Duodenal mucosa (tissue), 2 donors: ENCODE measurements at regions not wholly inside any gene's neighbourhood (a gene's known extent, or its start where the extent isn't known, plus 50 kb on each side); places are given as distances from the start of the nearest gene placed in this dataset.

ENCODE experiments used
- H3K27ac ChIP-seq: one replicate; pipeline ENCODE4 v1.7.0; 2013; ENCODE audit warnings: low read depth, low read length
- H3K27me3 ChIP-seq, 2 donors: one replicate each; pipeline ENCODE4 v1.7.0; 2013; ENCODE audit warnings: low read length in 2 of 2, control low read depth in 1 of 2; ENCODE audit not compliant: insufficient read depth in 2 of 2, control insufficient read depth in 1 of 2
- H3K36me3 ChIP-seq, 2 donors: one replicate each; pipeline ENCODE4 v1.7.0; 2013; ENCODE audit warnings: low read length in 2 of 2, control low read depth in 1 of 2; ENCODE audit not compliant: insufficient read depth in 2 of 2, control insufficient read depth in 1 of 2
- H3K4me1 ChIP-seq, 2 donors: one replicate each; pipeline ENCODE4 v1.7.0; 2013; ENCODE audit warnings: low read length in 2 of 2, control low read depth in 1 of 2; ENCODE audit not compliant: insufficient read depth in 2 of 2, control insufficient read depth in 1 of 2
- H3K4me3 ChIP-seq, 2 donors: one replicate each; pipeline ENCODE4 v1.7.0; 2013; ENCODE audit warnings: low read length in 2 of 2, low read depth in 1 of 2
- H3K9ac ChIP-seq, 2 donors: one replicate each; pipeline ENCODE4 v1.7.0; 2013; ENCODE audit warnings: low read length in 2 of 2, low read depth in 1 of 2
- H3K9me3 ChIP-seq, 2 donors: one replicate each; pipeline ENCODE4 v1.7.0; 2013; ENCODE audit warnings: low read length in 2 of 2, control low read depth in 1 of 2; ENCODE audit not compliant: control insufficient read depth in 1 of 2

DNA sequence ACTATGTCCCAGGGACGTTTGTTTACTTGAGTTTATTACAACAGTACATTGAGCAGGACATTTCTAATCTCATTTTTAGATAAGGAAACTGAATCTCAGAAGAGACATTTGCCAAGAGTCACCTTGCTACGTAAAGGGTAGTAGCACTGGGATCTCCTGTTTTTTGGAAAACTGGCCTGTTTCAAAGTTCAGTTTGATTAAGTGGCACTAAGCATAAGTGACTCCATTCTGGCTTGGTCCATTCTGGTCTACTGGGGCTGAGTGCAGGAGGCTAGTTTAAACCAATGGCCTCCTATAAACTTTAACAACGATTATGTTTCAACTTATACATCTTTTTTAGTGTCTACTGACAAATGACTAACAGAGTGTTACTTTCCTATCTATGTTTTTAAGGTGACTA is 382.5 kb downstream of the ANKRD50 start:
- Histone ChIP-seq H3K9me3 (no peaks in the 10 kb centered on the region), H3K4me1 (no peaks in the 10 kb centered on the region), H3K4me3 (no peak overlapping the region), H3K27ac (no peak overlapping the region), H3K27me3 (no peaks in the 10 kb centered on the region), H3K9ac (no peak overlapping the region), H3K36me3 (no peaks in the 10 kb centered on the region)

DNA sequence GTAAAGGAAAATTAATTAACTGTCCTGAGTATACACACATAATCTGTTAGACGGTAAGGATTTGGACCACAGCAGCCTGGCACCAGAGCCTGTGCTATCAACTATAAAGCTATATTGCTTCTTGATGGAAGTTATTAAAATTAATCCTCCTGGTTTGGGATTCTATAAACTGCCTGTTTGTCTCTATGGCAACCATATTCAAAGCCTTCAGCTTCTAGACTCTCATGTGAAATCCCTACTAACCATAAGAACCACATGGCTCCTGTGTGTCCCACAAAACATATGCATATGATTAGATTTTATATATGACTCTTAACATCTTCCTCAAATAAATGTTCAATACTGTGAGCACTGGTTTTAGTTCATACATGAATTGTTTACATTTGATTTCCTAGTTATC is 380.8 kb downstream of the ANKRD50 start:
- Histone ChIP-seq H3K27ac (no peak overlapping the region), H3K36me3 (no peaks in the 10 kb centered on the region), H3K9me3 (no peaks in the 10 kb centered on the region), H3K4me3 (no peak overlapping the region), H3K27me3 (no peaks in the 10 kb centered on the region), H3K9ac (no peak overlapping the region), H3K4me1 (no peaks in the 10 kb centered on the region)

DNA sequence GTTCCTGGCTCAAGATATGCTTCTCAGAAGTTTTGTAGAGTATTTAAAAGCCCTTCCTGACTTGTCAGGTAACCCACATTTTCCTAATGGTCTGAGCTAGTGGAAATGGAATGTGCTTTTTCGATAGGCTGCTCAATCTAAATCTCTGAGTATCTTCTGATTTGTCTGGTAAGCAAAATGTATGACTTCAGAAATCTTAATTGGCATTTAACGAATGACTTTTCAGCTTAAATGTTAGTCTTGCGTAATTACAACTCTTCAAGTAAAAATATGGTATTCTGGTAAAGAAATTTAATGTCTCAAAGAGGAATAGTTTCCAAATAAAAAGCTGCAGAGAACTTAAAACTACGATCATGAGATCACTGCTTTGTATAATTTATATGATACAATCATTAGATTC is 379.1 kb downstream of the ANKRD50 start:
- H3K27me3 ChIP-seq, result no peaks in the 10 kb centered on the region
- H3K27ac ChIP-seq, result no peak overlapping the region
- no peaks in the 10 kb centered on the region for H3K9me3 ChIP-seq
- H3K4me3 ChIP-seq, result no peak overlapping the region
- H3K9ac ChIP-seq, result no peak overlapping the region
- no peaks in the 10 kb centered on the region for H3K4me1 ChIP-seq
- no peaks in the 10 kb centered on the region for H3K36me3 ChIP-seq

DNA sequence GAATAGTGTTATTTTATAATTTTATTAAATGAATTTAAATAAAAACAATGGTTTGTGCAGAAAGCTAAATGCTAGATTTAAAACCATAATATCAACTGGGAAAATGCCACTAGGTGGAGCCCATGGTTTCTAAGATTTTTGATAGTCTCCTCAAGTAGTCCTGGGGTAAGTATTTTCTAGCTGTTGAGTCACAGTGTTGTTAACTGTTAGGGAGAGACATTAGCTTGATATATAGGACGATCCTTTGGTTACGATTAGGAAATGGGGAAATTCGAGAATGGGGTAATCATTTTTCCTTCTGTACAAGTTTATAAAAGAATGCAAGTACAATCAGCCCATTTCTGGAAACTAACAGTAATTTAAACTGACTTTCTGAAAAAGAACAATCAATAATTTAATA is 378.4 kb downstream of the ANKRD50 start:
- Histone ChIP-seq H3K27ac (no peak overlapping the region), H3K4me3 (no peak overlapping the region), H3K4me1 (no peaks in the 10 kb centered on the region), H3K36me3 (no peaks in the 10 kb centered on the region), H3K27me3 (no peaks in the 10 kb centered on the region), H3K9ac (no peak overlapping the region), H3K9me3 (no peaks in the 10 kb centered on the region)

DNA sequence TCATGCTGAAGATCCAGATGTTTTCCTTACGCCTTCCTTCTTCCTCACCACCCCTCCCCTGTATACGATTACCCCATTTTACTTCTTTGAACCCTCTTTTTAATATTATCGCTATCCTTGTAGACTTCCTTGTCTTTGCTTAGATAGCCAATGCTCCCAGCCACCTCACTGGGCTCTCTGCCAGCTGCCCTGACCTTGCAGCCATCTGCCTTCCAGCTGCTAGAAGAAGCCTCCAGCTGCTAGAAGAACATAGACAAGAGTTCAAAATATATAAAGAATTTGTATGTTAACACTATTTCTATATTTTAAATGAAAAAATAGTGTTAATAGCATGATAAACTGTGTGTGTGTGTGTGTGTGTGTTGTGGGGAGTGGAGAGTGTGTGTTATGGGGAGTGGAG is 374.7 kb downstream of the ANKRD50 start:
- H3K4me3 ChIP-seq, result no peak overlapping the region
- no peak overlapping the region for H3K27ac ChIP-seq
- no peaks in the 10 kb centered on the region for H3K9me3 ChIP-seq
- no peaks in the 10 kb centered on the region for H3K4me1 ChIP-seq
- no peak overlapping the region for H3K9ac ChIP-seq
- H3K27me3 ChIP-seq, result no peaks in the 10 kb centered on the region
- no peaks in the 10 kb centered on the region for H3K36me3 ChIP-seq

DNA sequence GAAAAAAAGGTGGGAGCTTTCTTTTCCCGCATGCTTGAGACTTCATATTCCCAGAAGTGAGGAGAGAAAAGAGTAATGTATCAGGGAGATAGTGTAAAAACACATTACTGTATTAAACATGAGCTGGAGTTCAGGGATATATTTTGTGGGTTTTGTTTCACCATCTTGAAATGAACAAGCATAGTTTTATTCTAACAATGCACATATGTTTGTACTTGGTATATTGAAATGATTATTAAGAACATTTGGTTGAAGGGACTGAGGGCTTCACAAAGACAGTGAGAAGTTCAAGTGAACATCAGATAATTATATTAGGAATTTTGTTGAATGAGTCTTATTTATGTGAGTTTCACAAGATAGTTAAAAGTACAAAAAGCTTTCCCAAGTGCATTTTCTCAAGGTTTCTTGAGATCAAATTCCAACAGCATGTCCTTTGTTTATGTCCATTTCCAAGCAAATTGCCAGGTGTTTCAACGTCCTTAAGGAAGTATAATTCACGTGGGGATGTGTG is 368.8 kb downstream of the ANKRD50 start:
- no peaks in the 10 kb centered on the region for H3K36me3 ChIP-seq
- no peak overlapping the region for H3K9ac ChIP-seq
- no peaks in the 10 kb centered on the region for H3K4me1 ChIP-seq

DNA sequence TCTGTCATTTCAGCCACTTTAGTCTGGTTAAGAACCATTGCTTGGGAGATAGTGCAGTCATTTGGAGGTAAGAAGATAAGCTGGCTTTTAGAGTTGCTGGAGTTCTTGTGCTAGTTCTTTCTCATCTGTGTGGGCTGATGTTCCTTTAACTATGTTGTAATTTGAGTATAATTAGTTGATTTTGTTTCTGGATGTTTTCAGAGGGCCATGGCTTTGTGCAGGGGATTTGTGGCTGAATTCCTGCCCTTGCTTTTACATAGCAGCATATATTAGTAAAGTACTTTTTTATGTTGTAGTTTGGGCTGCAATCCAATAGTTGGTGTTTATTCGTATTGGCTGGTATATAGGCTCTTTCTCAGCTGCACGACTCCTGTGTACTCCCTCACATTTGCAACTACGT is 339.6 kb downstream of the ANKRD50 start:
- H3K27me3 ChIP-seq, result no peaks in the 10 kb centered on the region
- peaks cover 0 to 6% of the 10 kb centered on the region in 2 donors for H3K9me3 ChIP-seq
- no peak overlapping the region for H3K9ac ChIP-seq
- no peaks in the 10 kb centered on the region for H3K4me1 ChIP-seq
- no peak overlapping the region for H3K4me3 ChIP-seq
- no peaks in the 10 kb centered on the region for H3K36me3 ChIP-seq
- no peak overlapping the region for H3K27ac ChIP-seq

More for the DNA sequence above, 368.8 kb downstream of the ANKRD50 start:
- Histone ChIP-seq H3K27me3 (no peaks in the 10 kb centered on the region), H3K27ac (no peak overlapping the region), H3K9me3 (no peaks in the 10 kb centered on the region), H3K4me3 (no peak overlapping the region)

DNA sequence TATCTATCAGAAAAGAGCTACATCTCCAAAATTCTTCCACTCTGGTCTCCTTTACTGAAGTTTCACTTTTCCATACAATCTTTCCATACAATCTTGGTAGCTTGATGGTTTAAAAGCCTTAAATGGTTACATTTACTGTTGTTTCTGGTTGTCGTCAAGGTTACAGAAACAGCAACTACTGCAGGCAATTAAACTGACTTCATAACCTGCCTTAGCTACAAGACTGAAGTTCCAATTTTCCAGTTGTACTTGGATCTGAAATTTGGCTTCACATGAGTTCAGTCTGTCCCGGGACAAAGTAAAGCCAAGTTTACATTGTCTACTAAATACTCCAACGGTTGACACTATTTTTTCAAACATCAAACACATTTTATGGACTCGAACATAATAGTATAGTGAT is 326.4 kb downstream of the ANKRD50 start:
- no peaks in the 10 kb centered on the region for H3K4me1 ChIP-seq
- no peaks in the 10 kb centered on the region for H3K9me3 ChIP-seq
- no peaks in the 10 kb centered on the region for H3K27me3 ChIP-seq
- H3K9ac ChIP-seq, result no peak overlapping the region
- H3K36me3 ChIP-seq, result no peaks in the 10 kb centered on the region
- no peak overlapping the region for H3K27ac ChIP-seq
- no peak overlapping the region for H3K4me3 ChIP-seq

DNA sequence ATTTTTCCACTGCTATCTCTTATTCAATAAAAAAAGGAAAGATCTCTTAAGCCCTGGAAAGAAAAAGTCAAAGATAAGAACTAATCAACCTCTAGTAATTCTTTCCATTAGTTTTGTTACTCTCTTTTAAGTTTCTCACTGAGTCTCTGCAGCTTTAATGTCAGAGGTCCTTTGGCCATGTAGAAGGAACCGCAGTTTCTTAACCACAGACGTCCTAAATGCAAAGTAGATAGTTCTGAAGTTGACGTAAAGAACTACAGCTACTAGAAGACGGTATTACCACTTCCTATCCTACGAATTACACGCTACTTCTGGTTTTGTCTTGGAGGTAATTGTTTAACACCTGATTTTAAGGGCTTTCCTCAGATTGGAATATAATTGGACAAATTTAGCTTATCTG is 325.9 kb downstream of the ANKRD50 start:
- no peaks in the 10 kb centered on the region for H3K27me3 ChIP-seq
- no peaks in the 10 kb centered on the region for H3K9me3 ChIP-seq
- no peaks in the 10 kb centered on the region for H3K36me3 ChIP-seq
- no peak overlapping the region for H3K9ac ChIP-seq
- no peak overlapping the region for H3K4me3 ChIP-seq
- H3K4me1 ChIP-seq, result no peaks in the 10 kb centered on the region
- no peak overlapping the region for H3K27ac ChIP-seq

DNA sequence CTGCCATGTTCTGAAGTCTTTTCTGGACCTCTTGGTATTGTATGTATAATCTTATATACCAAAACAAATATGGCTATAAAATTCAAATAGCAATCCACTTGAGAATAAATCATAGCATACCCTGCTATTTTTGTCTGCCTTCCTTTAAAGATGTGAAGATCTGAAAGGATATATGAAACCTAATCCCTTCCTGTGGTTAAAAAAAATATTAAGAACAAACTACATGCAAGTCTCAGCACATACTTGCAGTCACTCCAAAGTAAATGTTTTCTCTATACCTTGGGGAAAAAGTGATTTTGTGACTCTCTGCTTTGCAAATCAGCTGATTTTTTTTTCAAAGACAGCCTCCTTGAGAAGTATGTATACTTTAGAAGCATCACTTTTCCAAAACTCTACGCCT is 322.9 kb downstream of the ANKRD50 start:
- Histone ChIP-seq H3K4me3 (no peak overlapping the region), H3K9ac (no peak overlapping the region), H3K4me1 (no peaks in the 10 kb centered on the region), H3K27me3 (no peaks in the 10 kb centered on the region), H3K36me3 (no peaks in the 10 kb centered on the region), H3K27ac (no peak overlapping the region), H3K9me3 (no peaks in the 10 kb centered on the region)

DNA sequence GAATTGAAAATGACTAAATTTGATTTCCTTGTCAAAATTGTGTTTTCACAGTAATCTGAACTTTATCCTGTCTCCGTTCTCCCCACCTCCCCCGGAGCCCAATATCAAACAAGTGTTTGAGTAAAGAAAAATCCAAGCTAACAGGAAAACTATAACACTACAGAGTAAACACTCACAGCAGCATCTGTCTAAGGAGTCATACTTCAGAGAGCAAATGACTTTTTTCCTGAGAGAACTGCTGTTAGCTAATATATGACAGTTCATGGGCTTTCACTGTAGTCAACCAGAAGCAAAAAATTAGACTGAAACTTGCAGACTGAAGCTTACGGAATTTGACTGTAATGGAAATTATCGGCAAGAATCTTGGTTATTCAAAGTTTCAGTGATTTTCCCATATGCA is 321.7 kb downstream of the ANKRD50 start:
- H3K27me3 ChIP-seq, result no peaks in the 10 kb centered on the region
- no peak overlapping the region for H3K27ac ChIP-seq
- H3K4me1 ChIP-seq, result no peaks in the 10 kb centered on the region
- H3K9ac ChIP-seq, result no peak overlapping the region
- no peaks in the 10 kb centered on the region for H3K36me3 ChIP-seq
- H3K4me3 ChIP-seq, result no peak overlapping the region
- H3K9me3 ChIP-seq, result no peaks in the 10 kb centered on the region
